ENCODE measurements at regions not wholly inside any gene's neighbourhood (a gene's known extent, or its start where the extent isn't known, plus 50 kb on each side); places are given as distances from the start of the nearest gene placed in this dataset.
"Not testable (repeated sequence)": the region's sequence is repeated elsewhere in the genome, so short reads cannot be mapped to it uniquely, and the experiment has no call there.

- Mint-ChIP-seq H3K36me3 (ENCODE audit: low read depth) (no peaks in the 10 kb centered on the region), H3K27ac (ENCODE audit: unreplicated experiment) (no peak overlapping the region), H3K4me1 (no peaks in the 10 kb centered on the region), H3K27me3 (ENCODE audit: low read depth) (peaks cover 26% of the 10 kb centered on the region), H3K4me3 (no peak overlapping the region), H3K9me3 (no peaks in the 10 kb centered on the region)
- no peak for DNase-seq (ENCODE audit: low read depth, low spot score)
- TF ChIP-seq, protein P1, sequence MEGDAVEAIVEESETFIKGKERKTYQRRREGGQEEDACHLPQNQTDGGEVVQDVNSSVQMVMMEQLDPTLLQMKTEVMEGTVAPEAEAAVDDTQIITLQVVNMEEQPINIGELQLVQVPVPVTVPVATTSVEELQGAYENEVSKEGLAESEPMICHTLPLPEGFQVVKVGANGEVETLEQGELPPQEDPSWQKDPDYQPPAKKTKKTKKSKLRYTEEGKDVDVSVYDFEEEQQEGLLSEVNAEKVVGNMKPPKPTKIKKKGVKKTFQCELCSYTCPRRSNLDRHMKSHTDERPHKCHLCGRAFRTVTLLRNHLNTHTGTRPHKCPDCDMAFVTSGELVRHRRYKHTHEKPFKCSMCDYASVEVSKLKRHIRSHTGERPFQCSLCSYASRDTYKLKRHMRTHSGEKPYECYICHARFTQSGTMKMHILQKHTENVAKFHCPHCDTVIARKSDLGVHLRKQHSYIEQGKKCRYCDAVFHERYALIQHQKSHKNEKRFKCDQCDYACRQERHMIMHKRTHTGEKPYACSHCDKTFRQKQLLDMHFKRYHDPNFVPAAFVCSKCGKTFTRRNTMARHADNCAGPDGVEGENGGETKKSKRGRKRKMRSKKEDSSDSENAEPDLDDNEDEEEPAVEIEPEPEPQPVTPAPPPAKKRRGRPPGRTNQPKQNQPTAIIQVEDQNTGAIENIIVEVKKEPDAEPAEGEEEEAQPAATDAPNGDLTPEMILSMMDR (conservative IDR thresholded peaks at IDR 0.05): no peak
These were observed 94.6 kb downstream of the APOB start for GRCh38 chr2:20949256-20949655.

DNA sequence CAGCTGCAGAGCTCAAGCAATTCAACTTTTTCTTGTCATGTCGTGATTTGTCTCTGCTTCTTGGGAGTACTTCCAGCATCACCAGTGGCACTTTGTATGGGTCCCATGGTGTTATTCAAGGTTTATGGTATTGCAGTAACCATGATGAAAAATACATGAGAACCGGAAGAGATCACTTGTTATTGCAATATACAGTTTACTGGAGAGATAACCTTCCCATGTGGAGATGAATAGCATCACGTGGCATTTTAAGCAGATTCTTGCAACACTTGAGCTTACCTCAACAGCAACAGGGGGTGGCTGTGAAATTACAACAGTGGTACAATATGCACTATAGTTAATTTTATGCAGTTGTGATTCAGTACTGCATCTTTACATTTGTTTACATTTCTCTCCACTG is 97.4 kb downstream of the APOB start:
- TF ChIP-seq, protein P1 (conservative IDR thresholded peaks at IDR 0.05): no peak
- H3K9me3 Mint-ChIP-seq: no peaks in the 10 kb centered on the region
- H3K4me1 Mint-ChIP-seq: no peaks in the 10 kb centered on the region
- H3K27ac Mint-ChIP-seq (ENCODE audit: unreplicated experiment): no peak overlapping the region
- no peak overlapping the region for H3K4me3 Mint-ChIP-seq
- no peaks in the 10 kb centered on the region for H3K36me3 Mint-ChIP-seq (ENCODE audit: low read depth)
- peaks cover 47% of the 10 kb centered on the region for H3K27me3 Mint-ChIP-seq (ENCODE audit: low read depth)
- DNase-seq (ENCODE audit: low read depth, low spot score): no peak

- not testable (repeated sequence) for H3K4me1 Mint-ChIP-seq; H3K27ac Mint-ChIP-seq (ENCODE audit: unreplicated experiment); DNase-seq (ENCODE audit: low read depth, low spot score); H3K9me3 Mint-ChIP-seq; H3K4me3 Mint-ChIP-seq; H3K36me3 Mint-ChIP-seq (ENCODE audit: low read depth)
- H3K27me3 Mint-ChIP-seq (ENCODE audit: low read depth): peaks cover 64% of the 10 kb centered on the region
These were observed 100.2 kb downstream of the APOB start for GRCh38 chr2:20943721-20944120.

- Mint-ChIP-seq H3K4me1 (no peaks in the 10 kb centered on the region), H3K27ac (ENCODE audit: unreplicated experiment) (no peak overlapping the region), H3K9me3 (no peaks in the 10 kb centered on the region), H3K4me3 (no peak overlapping the region), H3K27me3 (ENCODE audit: low read depth) (peaks cover 68% of the 10 kb centered on the region), H3K36me3 (ENCODE audit: low read depth) (no peaks in the 10 kb centered on the region)
- no peak for DNase-seq (ENCODE audit: low read depth, low spot score)
- TF ChIP-seq, protein P1 (conservative IDR thresholded peaks at IDR 0.05): no peak
These were observed 101.2 kb downstream of the APOB start for GRCh38 chr2:20942646-20943125.

DNA sequence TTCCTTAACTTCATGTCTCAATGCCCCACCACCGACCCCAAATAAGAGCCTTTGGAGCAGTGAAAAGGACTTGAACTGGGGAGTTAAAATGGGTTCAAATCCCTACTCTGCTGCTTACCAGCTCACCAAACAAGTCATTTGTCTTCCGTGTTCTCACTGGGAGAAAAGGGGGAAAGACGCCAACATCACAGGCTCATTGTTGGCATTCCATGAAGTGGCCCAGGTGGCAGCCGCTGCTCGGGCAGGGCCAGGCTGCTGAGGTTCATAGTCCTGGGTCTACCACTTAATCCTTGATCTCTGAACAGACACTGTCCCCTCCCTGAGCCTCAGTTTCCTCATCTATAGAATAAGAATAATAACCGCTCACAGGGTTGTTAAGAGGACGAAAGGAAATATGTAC is 103.0 kb downstream of the APOB start:
- H3K36me3 Mint-ChIP-seq (ENCODE audit: low read depth): no peaks in the 10 kb centered on the region
- TF ChIP-seq, protein P1 (conservative IDR thresholded peaks at IDR 0.05): no peak
- peaks cover 79% of the 10 kb centered on the region for H3K27me3 Mint-ChIP-seq (ENCODE audit: low read depth)
- DNase-seq (ENCODE audit: low read depth, low spot score): no peak
- no peaks in the 10 kb centered on the region for H3K4me1 Mint-ChIP-seq
- no peak overlapping the region for H3K27ac Mint-ChIP-seq (ENCODE audit: unreplicated experiment)
- no peak overlapping the region for H3K4me3 Mint-ChIP-seq
- H3K9me3 Mint-ChIP-seq: no peaks in the 10 kb centered on the region

DNA sequence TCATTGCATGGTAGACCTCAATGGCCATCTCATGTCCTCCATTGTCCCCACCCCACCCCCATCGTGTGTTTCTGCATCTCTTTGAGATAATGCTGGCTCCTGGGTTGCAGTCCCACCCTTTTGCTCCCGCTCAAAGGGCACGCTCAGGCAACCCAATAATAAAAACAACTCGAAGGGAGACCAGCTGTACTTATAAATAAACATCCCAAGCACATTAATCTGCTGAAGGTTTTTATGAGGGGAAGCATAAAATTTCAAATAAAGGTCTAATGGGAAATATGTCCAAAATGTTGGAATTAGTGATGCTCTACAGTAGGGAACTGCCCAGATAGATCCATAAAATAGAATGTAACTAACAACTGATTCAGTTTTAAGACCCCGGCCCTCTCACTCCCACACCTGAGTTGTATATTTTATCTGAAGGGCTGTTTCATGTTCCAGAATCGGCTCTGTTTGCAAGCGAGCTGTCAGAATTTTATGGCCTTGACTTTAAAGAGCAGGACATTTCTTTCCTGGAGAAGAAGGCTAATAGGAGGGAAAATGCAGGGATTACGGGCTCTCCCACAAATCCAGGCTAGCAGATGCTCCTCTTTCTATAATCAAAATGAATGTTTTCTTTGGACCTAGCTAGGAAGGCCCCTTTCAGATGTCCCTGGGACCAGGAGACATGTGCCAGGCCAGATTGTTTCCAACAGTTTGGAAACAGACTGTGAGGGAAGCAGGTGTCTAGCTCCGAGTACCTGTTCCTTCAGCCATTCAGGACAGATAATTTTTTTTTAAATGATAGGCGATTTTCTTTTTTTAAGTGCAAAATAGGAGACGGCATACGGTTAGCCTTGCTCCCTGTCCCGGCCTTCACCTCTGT is 103.7 kb downstream of the APOB start:
- DNase-seq (ENCODE audit: low read depth, low spot score): no peak
- no peaks in the 10 kb centered on the region for H3K36me3 Mint-ChIP-seq (ENCODE audit: low read depth)
- TF ChIP-seq, protein P1 (conservative IDR thresholded peaks at IDR 0.05): no peak
- peaks cover 77% of the 10 kb centered on the region for H3K27me3 Mint-ChIP-seq (ENCODE audit: low read depth)
- H3K27ac Mint-ChIP-seq (ENCODE audit: unreplicated experiment): no peak overlapping the region
- H3K4me3 Mint-ChIP-seq: no peak overlapping the region
- H3K4me1 Mint-ChIP-seq: no peaks in the 10 kb centered on the region
- no peaks in the 10 kb centered on the region for H3K9me3 Mint-ChIP-seq

Data from neural crest cell (in vitro differentiated cells).